RWPE1 (cell line): ENCODE measurements at regions not wholly inside any gene's neighbourhood (a gene's known extent, or its start where the extent isn't known, plus 50 kb on each side); places are given as distances from the start of the nearest gene placed in this dataset.

ENCODE experiments used
- CTCF ChIA-PET: fragments of 350-600 bp; sonication (Branson Sonifier 250); formaldehyde crosslinking; extraction: SDS; loops from one replicate; lab custom pipeline; 2021; lab: Yijun Ruan, JAX
- POLR2A ChIA-PET: fragments of 400-600 bp; formaldehyde crosslinking; extraction: SDS; loops from one replicate; lab custom pipeline; 2020; ENCODE audit warnings: antibody characterized with exemption; ENCODE audit not compliant: low non-redundant PET; lab: Yijun Ruan, JAX
- DNase-seq: peaks from one replicate; pipeline ENCODE4 v3.0.0; 2012; ENCODE audit warnings: low spot score
- H3K27ac ChIP-seq: fragments of 450-650 bp; 2 replicates; pipeline ENCODE4 v1.5.1; 2017
- CTCF ChIP-seq: fragments of 450-650 bp; conservative IDR thresholded peaks from 2 replicates; pipeline ENCODE4 v1.5.1; 2017; ENCODE audit warnings: low read depth, mild to moderate bottlenecking

- POLR2A ChIA-PET: no interaction called here
- CTCF ChIA-PET: interaction anchor here (0.6 to 0.9 kb wide), 3 partner anchors 13 to 232 kb away, joined by 3 to 5 read pairs (median 3); no protein-coding TSS in a partner anchor
- no peak for DNase-seq
- no peak overlapping the region for H3K27ac ChIP-seq
- TF ChIP-seq CTCF: no peak
Observed at GRCh38 chr2:216960671-216961268, 100.9 kb upstream of the TNP1 start.

- TF ChIP-seq CTCF: no peak
- no peak for DNase-seq
- CTCF ChIA-PET: interaction anchor here (0.5 kb wide), 1 partner anchor 165 kb away, joined by 3 read pairs; no protein-coding TSS in a partner anchor
- H3K27ac ChIP-seq: no peak overlapping the region
- POLR2A ChIA-PET: no interaction called here
Observed at GRCh38 chr2:216959433-216959832, 99.6 kb upstream of the TNP1 start.

- no peak for TF ChIP-seq CTCF
- H3K27ac ChIP-seq: no peak overlapping the region
- DNase-seq: no peak
- POLR2A ChIA-PET: no interaction called here
- CTCF ChIA-PET: interaction anchor here (0.8 kb wide), 1 partner anchor 186 kb away, joined by 4 read pairs; no protein-coding TSS in a partner anchor
Observed at GRCh38 chr2:216956820-216957493, 97.1 kb upstream of the TNP1 start.

- DNase-seq: no peak
- no peak for TF ChIP-seq CTCF
- POLR2A ChIA-PET: no interaction called here
- CTCF ChIA-PET: no interaction called here
- H3K27ac ChIP-seq: no peak overlapping the region
Observed at GRCh38 chr2:216951171-216951570, 91.3 kb upstream of the TNP1 start.

- ChIA-PET CTCF (interaction anchor here (0.6 kb wide), 1 partner anchor 1680 kb away, joined by 3 read pairs; no protein-coding TSS in a partner anchor), POLR2A (no interaction called here)
- TF ChIP-seq CTCF: no peak
- DNase-seq: no peak
- no peak overlapping the region for H3K27ac ChIP-seq
Observed at GRCh38 chr2:216950547-216950946, 90.7 kb upstream of the TNP1 start.

GRCh38 chr2:216949700-216950413 lies 90.0 kb upstream of the TNP1 start:
- no peak for TF ChIP-seq CTCF
- DNase-seq: no peak
- ChIA-PET CTCF (no interaction called here), POLR2A (no interaction called here)
- H3K27ac ChIP-seq: no peak overlapping the region
